GM13977 (cell line): ENCODE measurements at regions not wholly inside any gene's neighbourhood (a gene's known extent, or its start where the extent isn't known, plus 50 kb on each side); places are given as distances from the start of the nearest gene placed in this dataset.

Source experiments
- DNase-seq: peaks from one replicate; pipeline ENCODE4 v3.0.0; 2012; ENCODE audit warnings: low spot score
- CTCF ChIP-seq: IDR thresholded peaks from 2 replicates; pipeline ENCODE4 v1.5.1; 2012; ENCODE audit warnings: mild to moderate bottlenecking, control low read depth; ENCODE audit not compliant: insufficient read depth; ENCODE audit errors: extremely low read depth, missing control alignments
- in situ Hi-C: fragments of 300-500 bp; cut with MboI; formaldehyde crosslinking; loops from one replicate; pipeline ENCODE4 v1.12.0; 2022; ENCODE audit warnings: low sequenced_read_pairs, low pct_unique_long_range_greater_than_20kb, mixed read lengths, inconsistent platforms; ENCODE audit not compliant: unreplicated experiment

GRCh38 chr2:7471185-7471584, 554.0 kb downstream of the RNF144A start:
- no peak for TF ChIP-seq CTCF
- no peak for DNase-seq
- in situ Hi-C loops = no loop called here

GRCh38 chr2:7472465-7472864, 555.3 kb downstream of the RNF144A start:
- no peak for DNase-seq
- TF ChIP-seq CTCF = no peak
- in situ Hi-C loops = no loop called here

- in situ Hi-C loops = no loop called here
- no peak for TF ChIP-seq CTCF
- no peak for DNase-seq
Observed at GRCh38 chr2:7473135-7473771, 556.0 kb downstream of the RNF144A start.

- no peak for DNase-seq
- TF ChIP-seq CTCF = no peak
- in situ Hi-C loops = no loop called here
Observed at GRCh38 chr2:7476371-7476770, 559.2 kb downstream of the RNF144A start.

GRCh38 chr2:7479603-7480002, 562.4 kb downstream of the RNF144A start:
- in situ Hi-C loops = no loop called here
- DNase-seq = no peak
- TF ChIP-seq CTCF = no peak

- TF ChIP-seq CTCF = no peak
- DNase-seq = no peak
- in situ Hi-C loops = no loop called here
Observed at GRCh38 chr2:7480431-7480830, 563.2 kb downstream of the RNF144A start.
